GM18499 (cell line): ENCODE measurements at regions not wholly inside any gene's neighbourhood (a gene's known extent, or its start where the extent isn't known, plus 50 kb on each side); places are given as distances from the start of the nearest gene placed in this dataset.

Experiments used
- ATAC-seq: cut with Tn5 transposase; IDR thresholded peaks from one replicate; pipeline ENCODE4 v1.9.1; 2021; ENCODE audit warnings: moderate number of reproducible peaks; ENCODE audit not compliant: insufficient read depth, unreplicated experiment

- no peak for ATAC-seq
Measured at GRCh38 chr1:209519786-209520185, 63.7 kb upstream of the CAMK1G start.

DNA sequence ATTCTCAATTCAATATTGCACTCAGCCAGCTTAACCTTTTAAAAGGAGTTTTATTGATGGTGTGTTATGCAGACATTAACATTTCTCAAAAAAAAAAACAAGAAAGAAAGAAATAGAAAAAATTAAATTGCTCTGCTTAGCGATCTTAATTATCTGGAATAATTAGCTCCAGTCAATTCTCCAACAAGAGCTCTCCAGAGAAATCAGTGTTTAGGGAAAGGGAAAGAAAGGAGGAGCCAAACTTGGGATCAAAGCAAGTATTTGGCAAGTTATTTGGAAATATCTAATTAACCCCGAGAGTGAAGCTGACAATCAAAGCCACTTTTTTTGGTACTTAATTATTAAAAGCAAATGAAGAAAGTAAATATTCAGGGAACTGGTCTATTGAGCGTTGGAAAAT is 60.7 kb upstream of the CAMK1G start:
- ATAC-seq, result no peak

DNA sequence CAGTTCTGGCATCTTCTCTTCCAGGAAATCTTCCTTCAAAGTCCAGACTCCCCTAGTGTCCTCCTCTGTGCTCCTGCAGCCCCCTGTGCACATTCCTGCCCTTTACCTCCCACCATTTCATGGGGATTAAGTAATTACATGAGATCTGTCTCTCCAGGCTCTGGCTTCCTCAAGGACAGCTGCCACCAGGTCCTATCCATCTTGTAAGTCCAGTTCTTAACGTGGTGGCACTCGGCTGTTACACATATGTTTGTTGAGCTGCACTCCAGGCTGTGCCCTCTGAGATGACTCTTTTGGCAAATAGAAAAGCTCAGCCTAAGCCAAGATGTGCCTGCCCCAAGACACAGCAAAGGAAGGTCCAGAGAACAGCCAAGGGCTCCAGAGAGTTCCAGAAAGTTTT is 57.4 kb upstream of the CAMK1G start:
- no peak for ATAC-seq

DNA sequence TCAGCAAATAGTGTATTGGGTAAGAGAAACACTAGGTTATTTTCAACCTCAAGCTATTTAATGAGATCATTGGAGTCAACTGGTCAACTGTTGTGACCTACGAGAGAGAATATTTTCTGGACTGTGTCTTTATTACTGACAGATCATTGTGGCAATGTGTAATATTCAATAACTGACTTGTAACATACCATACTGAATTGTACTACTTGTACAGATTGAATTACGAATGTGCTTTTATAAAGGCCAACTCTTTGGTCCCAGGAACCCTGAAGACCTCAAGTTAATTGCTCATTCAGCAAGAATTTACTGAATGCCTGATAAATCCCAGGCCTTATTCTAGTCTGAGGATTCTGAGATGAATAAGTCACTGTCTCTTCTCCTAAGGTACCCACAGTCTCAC is 56.1 kb upstream of the CAMK1G start:
- ATAC-seq, result no peak

GRCh38 chr1:209527993-209528717 is 55.4 kb upstream of the CAMK1G start:
- ATAC-seq, result no peak

- no peak for ATAC-seq
Measured at GRCh38 chr1:209529233-209529632, 54.3 kb upstream of the CAMK1G start.

DNA sequence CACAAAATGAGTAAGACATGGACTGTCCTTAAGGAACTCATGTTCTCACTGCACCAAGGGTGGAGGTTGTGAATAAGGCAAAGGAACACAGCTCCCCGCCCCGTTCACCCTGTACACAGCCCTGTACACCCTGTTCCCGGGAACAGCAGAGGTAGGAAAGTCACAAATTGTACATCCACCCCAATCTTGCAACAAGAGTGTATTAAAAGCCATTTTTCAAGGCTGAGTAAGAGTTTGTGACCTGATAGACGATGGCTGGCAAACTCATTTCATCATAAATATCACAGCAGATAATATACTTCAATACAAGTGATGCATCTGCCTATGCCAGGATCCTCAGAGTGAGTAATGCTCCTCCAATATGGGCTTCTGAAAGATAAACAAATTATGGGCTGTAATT is 52.5 kb upstream of the CAMK1G start:
- no peak for ATAC-seq

- ATAC-seq, result no peak
Measured at GRCh38 chr1:209531549-209531948, 52.0 kb upstream of the CAMK1G start.
